Fibroblast of skin of left biceps (primary cell): ENCODE measurements at regions not wholly inside any gene's neighbourhood (a gene's known extent, or its start where the extent isn't known, plus 50 kb on each side); places are given as distances from the start of the nearest gene placed in this dataset.

Experiments
- DNase-seq, 2 experiments: peaks; one replicate each; pipeline ENCODE4 v3.0.0-alpha.2; 2013; ENCODE audit warnings: low read depth in 2 of 2

DNA sequence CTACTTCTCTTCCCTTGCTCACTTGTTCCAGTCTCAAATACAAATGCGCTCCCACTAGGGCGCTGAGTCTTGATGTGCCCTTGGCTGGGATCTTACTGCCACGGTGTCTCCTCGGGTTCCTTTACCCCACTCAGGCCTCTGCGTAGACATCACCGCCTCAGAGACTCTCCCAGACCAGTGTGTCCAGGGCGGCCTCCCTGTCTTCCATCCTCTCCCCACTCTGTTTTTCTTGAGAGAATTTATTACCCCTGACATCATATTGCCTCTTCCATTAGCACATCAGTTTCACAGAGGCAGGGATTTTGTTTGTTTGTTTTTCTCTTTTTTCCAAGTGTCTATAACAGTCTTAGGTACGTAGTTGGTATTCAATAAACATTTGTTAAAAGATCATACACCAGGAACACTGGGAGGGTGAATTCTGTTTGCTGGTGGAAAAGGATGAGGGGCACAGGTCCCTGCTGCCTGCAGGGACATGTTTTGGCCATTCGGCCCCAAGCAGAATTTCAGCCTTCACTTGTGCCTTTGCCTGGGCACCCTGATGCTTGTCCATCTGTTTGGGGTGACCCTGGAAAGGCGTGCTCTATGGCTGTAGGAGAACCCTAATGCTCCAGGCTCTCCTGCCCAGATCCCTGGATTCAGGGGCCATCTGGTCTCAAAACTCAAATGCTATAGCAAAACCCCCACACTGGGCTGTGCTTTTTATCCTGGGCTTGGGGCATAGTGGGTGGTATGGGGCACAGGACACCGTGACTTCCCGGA, 55.0 kb downstream of the RPL37A start:
- no peak for DNase-seq

- no peak for DNase-seq
Measured at GRCh38 chr2:216554286-216554685, 55.6 kb downstream of the RPL37A start.

DNA sequence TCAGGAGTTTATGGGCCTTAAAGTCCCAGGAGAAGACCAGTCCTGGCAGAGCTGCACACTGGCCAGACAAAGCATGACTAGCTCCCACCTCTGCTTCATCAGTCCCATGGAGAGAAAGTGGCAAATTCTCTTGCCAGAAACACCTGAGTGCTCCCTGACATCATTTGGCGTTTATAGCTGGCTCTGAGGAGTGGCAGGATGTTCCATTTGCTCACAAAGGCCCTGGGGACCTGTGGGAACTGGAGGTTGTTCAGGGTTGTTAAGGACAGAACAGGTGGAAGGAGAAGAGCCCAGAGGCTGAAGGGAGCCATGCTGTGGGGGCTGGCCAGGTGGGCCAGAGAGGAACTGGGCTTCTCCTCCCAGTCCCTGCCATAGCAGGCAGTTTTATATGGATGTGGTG, 56.1 kb downstream of the RPL37A start:
- DNase-seq = no peak

DNA sequence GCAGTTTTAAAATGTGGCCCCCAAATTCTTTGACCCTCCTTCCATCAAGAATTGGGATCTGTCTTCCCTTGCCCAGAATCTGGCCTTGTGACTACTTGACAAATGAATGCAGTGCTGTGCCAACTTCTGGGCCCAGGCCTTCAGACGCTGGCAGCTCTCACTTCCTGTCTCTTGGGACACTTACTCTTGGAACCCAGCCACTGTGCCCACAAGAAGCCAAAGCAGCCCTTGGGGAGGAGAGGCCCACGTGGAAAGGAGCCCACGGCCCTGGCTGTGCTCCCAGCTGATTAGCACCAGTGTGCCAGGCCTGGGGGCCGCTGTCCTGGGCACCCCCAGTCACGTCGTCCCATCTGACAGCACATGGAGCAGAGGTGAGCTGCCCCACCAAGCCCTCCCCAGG, 56.6 kb downstream of the RPL37A start:
- DNase-seq = no peak

DNA sequence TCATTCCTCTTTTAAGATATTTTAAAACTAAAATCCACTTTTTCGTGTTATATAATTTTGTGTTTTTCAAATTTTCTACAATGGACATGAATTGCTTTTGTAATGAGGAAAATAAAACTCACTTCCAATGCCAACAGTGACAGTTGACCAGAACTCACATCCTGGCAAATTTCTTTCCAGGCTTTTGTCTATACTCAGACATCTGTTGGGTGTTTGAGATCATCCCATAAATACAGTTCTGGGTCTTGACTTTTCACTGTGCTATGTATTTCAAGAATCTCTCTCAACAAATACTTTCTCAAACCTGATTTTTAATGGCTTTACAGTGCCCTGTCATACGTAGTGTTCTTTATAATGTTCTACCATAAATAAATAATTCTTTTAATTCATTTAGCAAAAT, 57.6 kb downstream of the RPL37A start:
- DNase-seq = no peak

DNA sequence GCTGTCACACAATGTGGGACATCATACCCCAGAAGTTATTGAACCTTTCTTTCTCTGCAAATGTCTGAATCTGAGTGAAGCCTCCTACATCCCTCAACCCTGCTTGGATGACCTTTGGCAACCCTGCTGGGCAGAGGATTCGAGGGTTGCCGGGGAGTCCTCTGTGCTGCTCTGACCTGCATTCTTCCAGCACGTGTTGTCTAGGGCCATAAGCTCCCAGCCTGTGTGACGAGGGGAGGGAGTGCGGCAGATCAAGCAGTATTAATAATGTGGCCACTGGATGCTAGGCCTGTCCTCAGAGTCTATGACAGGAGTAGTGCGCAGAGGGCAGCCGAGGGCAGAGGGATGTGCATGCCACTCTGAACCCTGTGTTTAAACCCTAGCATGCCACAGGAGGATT, 58.8 kb downstream of the RPL37A start:
- DNase-seq = no peak

- no peak for DNase-seq
Measured at GRCh38 chr2:216557820-216558219, 59.2 kb downstream of the RPL37A start.

GRCh38 chr2:216559625-216560156, 61.0 kb downstream of the RPL37A start:
- no peak for DNase-seq

- peak; percentile 65 to 70 for DNase-seq
Measured at GRCh38 chr2:216560838-216561270, 62.2 kb downstream of the RPL37A start.

- no peak for DNase-seq
Measured at GRCh38 chr2:216562696-216563435, 64.2 kb downstream of the RPL37A start.

GRCh38 chr2:216563646-216564045, 65.0 kb downstream of the RPL37A start:
- peak in 1 of 2 experiments; percentile 51 for DNase-seq

DNA sequence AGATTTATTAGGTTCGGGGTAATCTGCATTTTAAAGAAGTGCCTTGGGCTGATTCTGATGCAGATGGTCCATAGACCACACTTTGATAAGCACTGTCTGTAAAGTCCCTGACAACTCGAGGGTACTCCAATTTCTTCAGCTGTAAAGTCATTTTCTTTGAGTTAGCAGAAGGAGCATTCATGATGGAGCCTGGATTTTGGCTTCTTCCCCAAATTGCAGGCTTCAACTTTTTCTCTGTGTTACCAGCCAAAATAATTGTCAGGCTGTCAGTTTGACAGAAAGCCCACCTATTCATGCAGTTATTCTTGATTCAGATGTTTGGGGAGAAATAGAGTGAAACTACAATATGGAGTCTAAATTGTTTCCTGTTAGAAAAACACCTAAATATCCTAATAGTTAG, 66.0 kb downstream of the RPL37A start:
- DNase-seq = no peak

DNA sequence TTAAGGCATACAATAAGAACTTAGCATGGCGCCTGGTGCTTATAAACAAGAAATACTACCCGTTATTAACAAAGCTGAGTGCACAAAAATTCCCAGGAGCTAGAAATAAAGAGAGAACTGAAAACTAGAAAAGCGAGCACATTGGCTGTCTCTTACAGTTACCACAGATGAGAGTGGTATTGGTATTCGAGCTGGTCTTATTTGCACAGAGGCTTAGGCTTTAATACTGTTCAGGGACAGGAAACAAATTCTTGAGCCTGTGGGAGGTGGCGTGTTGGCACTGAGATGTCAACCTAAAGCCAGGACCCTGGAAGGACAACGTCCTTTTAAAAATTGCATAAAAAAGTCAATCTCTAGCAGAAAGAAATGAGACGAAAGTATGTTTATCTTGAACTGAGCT, 67.3 kb upstream of the IGFBP2 start:
- DNase-seq = no peak

DNA sequence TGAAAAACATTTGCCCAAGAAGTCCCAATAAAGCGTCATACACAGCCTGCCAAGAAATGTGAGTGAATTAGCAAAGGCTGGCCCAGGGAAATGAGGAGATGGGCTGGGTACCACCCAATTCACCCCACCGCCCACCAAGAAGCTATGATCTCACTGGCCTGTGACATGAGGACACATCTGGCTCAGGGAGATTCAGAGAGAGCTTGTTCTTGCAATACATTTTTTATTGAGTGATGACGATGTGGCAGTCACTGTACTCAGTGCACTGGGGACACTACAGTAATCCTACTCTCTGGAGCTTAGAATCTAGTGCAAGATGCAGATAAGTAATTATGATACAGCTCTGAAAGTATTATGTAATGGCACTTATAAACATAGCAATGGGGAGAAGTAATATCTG, 64.6 kb upstream of the IGFBP2 start:
- no peak for DNase-seq

- DNase-seq = no peak
Measured at GRCh38 chr2:216569765-216570164, 63.5 kb upstream of the IGFBP2 start.

GRCh38 chr2:216570357-216570756, 62.9 kb upstream of the IGFBP2 start:
- DNase-seq = no peak

GRCh38 chr2:216571178-216571908, 61.9 kb upstream of the IGFBP2 start:
- no peak for DNase-seq

DNA sequence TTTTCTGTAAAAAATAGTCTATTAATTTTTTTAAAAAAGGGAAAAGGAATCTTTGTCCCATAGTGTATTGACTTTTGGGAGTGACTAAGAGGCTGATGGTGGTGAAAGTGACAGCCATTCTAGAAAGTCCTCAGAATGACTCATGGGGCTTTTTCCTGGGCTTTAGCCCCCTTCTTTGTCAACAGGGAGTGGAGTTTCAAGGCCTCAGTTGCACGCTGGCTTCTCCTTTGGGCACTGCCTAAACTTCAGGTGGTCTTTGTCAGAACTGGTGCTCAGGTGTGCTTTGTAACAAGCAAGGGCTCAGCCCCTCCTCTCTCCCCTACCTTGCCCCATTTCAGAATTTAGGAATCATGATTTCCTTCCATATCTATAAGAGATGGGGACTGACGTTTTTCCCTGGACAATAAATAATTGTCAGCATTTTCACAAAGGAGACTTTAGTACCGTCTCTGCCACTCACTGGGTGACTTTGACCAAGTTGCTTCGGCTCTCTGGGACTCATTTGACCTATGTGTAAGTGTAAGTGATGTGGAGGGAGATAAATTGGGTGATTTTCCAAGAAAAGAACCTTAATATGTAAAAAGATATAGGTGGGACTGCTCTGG, 61.2 kb upstream of the IGFBP2 start:
- DNase-seq = no peak

DNA sequence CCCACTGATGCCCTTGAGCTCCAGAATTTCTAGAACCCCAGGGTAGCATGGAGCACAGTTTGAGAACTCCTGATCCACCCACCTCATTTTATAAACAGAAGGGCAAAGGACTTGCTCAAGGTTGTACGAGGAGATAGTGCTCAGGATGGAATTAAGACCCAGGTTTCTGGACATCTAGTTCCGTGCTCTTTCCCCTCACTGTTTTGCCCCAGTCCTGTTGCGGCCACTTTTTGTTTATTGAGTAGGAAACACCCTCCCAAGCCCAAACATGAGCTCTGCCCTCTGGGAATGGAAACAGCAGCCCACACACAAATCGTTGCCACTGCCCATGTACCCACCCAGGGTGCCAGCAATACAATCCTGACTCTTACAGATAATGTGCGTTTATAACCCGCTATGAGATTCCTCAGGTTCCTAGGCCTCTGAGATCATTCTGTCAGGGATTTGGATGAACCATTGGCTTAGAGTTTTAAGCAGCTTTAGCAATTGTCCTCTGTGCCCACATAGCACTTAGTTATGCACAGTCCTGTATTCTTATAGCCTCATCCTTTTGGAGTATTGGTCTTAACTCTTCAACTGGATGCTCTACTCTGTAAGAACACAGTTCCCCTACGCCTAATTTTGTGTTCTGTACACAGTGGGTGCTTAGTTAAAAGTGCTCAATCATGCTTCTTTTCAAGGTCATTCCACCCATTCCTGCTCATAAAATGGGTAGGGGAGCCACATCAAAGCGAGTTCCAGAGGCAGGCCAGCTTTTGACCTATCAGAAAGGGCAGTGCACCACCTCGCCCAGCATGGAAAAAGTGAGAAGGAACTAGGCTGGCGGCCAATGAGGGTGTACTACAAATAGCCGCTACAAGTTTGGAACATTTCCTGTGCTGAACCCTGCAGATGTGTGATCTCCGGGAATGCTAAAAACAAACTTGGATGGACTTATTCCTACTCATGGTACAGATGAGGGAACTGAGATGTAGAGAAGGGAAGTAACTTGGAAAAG, 60.3 kb upstream of the IGFBP2 start:
- no peak for DNase-seq

DNA sequence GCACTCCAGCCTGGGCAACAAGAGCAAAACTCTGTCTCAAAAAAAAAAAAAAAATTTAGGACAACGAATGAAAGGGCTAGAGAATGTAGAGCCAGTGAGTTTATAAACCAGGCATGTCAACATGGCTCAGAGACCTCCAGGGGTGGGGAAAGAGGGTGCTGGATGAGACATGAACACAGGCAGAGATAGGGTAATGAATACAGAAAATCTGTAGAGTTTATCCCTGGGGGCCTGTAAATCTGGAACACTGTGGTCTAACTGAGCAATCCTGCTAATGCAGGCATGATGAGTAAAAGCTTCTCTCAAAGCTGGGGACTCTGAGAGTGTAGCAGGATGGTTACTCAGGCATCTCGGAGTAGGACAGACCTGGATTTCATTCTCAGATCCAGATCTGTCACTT, 59.2 kb upstream of the IGFBP2 start:
- peak; percentile 78 to 82 for DNase-seq

- DNase-seq = no peak
Measured at GRCh38 chr2:216574586-216574985, 58.6 kb upstream of the IGFBP2 start.
